Activated CD8-positive, alpha-beta T cell treated with anti-CD3 and anti-CD28 coated beads for 36 hours (primary cell): ENCODE measurements at regions not wholly inside any gene's neighbourhood (a gene's known extent, or its start where the extent isn't known, plus 50 kb on each side); places are given as distances from the start of the nearest gene placed in this dataset.

Experiments
- ATAC-seq: fragments of 200-7000 bp; cut with Tn5 transposase; one replicate; pipeline ENCODE4 v1.10.0; 2021; ENCODE audit warnings: mild to moderate bottlenecking, moderate library complexity
- CTCF ChIA-PET: fragments of 350-600 bp; sonication (Branson Sonifier 250); formaldehyde crosslinking; loops from one replicate; lab custom pipeline; 2021; ENCODE audit warnings: antibody characterized with exemption; lab: Charles Lee
- POLR2A ChIA-PET: fragments of 350-600 bp; sonication (Branson Sonifier 250); formaldehyde crosslinking; loops from one replicate; lab custom pipeline; 2021; ENCODE audit warnings: antibody characterized with exemption; lab: Charles Lee
- DNase-seq: peaks from one replicate; pipeline ENCODE4 v3.0.0-alpha.2; 2020
- H3K27ac Mint-ChIP-seq: one replicate; pipeline ENCODE4 v1.8.0; 2021; ENCODE audit warnings: mild to moderate bottlenecking, mixed read lengths
- H3K27me3 Mint-ChIP-seq: one replicate; pipeline ENCODE4 v1.8.0; 2021; ENCODE audit warnings: mixed read lengths
- H3K36me3 Mint-ChIP-seq: one replicate; pipeline ENCODE4 v1.8.0; 2021; ENCODE audit warnings: low read depth, mixed read lengths
- H3K4me1 Mint-ChIP-seq: one replicate; pipeline ENCODE4 v1.8.0; 2021; ENCODE audit warnings: low read depth, mixed read lengths
- H3K4me3 Mint-ChIP-seq: one replicate; pipeline ENCODE4 v1.8.0; 2021; ENCODE audit warnings: mild to moderate bottlenecking, moderate library complexity, mixed read lengths
- H3K9me3 Mint-ChIP-seq: one replicate; pipeline ENCODE4 v1.8.0; 2021; ENCODE audit warnings: mixed read lengths
- intact Hi-C: fragments of 100-400 bp; cut with micrococcal nuclease; formaldehyde crosslinking; loops from one replicate; pipeline ENCODE4 v1.10.0; 2022
- TF ChIP-seq, protein P1 (sequence below): fragments of 200-600 bp; IDR thresholded peaks from one replicate; pipeline ENCODE4 v1.8.0; 2022; ENCODE audit warnings: antibody characterized with exemption, mild to moderate bottlenecking

DNA sequence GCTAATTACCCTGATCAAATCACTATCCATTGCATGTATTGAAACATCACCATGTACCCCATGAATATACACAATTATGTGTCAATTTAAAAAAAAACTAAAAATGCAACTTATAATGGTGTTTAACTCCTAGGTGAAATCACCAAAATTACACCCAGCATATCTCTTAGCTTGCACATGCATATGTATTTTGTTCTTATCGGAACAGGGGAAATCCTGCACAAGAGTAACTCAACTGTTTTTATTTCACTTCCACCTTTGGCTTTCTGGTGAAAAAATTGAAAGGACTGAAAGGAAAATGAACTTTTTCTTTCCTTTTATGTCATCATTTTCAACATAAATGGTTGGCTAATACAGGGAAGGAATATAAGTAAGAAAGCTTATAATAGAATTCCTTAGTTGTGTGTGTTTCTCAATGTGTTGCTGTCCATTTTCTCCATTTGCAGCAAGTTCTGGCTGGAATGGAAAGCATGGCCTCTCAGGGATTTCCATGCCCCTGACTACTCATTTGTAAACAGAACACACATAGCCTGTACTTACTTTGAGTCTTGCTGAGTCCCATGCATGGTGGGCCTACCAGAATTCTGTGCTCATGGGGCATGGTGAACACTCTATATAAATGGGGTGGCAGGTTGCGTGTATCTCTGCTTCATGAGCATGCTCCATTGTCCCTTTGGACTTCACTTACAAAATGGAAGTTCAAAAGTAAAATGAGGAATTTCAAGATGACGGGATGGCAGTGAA, 462.0 kb downstream of the HS3ST3B1 start:
- H3K36me3 Mint-ChIP-seq: no peaks in the 10 kb centered on the region
- intact Hi-C loops: no loop called here
- POLR2A ChIA-PET: no interaction called here

DNA sequence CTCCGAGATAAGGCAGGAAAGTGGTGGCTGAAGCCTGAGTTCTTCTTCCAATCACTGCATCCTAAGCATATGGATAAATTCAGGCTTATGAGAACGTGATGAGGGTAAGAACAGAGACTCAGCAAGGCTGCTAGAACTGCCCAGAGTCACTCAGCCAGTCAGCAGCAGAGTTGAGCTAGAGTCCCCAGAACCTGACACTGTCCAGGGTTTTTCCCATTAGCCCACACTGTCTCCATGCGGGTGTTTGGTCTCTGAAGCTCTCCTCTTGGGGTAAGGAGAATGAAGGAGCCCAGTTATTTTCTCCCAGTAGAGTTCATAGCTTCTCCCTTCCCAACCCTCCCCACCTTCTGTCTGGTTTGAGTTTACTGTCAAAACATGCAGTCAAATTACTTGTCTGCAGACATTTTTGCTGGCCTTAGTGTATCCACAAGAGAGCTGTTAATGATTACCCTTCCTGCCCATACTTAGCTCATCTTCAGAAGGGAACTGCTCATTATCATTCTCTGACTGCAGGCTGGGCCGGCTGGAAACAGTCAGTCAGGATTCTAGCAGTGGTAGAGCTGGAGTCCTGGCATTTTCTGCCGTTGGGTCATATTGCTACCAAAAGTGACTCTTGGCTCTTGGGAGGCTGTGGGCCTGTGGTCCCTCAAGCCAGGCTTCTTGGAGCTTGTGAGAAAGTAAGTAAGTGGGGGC, 460.0 kb downstream of the HS3ST3B1 start:
- no peaks in the 10 kb centered on the region for H3K27me3 Mint-ChIP-seq
- H3K4me1 Mint-ChIP-seq: peaks cover 4% of the 10 kb centered on the region
- no peaks in the 10 kb centered on the region for H3K36me3 Mint-ChIP-seq
- ATAC-seq (no peak), DNase-seq (no peak)
- TF ChIP-seq, protein P1, sequence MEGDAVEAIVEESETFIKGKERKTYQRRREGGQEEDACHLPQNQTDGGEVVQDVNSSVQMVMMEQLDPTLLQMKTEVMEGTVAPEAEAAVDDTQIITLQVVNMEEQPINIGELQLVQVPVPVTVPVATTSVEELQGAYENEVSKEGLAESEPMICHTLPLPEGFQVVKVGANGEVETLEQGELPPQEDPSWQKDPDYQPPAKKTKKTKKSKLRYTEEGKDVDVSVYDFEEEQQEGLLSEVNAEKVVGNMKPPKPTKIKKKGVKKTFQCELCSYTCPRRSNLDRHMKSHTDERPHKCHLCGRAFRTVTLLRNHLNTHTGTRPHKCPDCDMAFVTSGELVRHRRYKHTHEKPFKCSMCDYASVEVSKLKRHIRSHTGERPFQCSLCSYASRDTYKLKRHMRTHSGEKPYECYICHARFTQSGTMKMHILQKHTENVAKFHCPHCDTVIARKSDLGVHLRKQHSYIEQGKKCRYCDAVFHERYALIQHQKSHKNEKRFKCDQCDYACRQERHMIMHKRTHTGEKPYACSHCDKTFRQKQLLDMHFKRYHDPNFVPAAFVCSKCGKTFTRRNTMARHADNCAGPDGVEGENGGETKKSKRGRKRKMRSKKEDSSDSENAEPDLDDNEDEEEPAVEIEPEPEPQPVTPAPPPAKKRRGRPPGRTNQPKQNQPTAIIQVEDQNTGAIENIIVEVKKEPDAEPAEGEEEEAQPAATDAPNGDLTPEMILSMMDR: no peak
- H3K9me3 Mint-ChIP-seq: no peaks in the 10 kb centered on the region
- no peak overlapping the region for H3K4me3 Mint-ChIP-seq
- POLR2A ChIA-PET: interaction anchor here (0.7 kb wide), 1 partner anchor 103 kb away, joined by 3 read pairs; no protein-coding TSS in a partner anchor
- no peak overlapping the region for H3K27ac Mint-ChIP-seq
- CTCF ChIA-PET: no interaction called here
- intact Hi-C loops: no loop called here

More for the DNA sequence above, 462.0 kb downstream of the HS3ST3B1 start:
- no peaks in the 10 kb centered on the region for H3K27me3 Mint-ChIP-seq
- CTCF ChIA-PET: no interaction called here
- DNase-seq (no peak), ATAC-seq (no peak)
- peaks cover 2% of the 10 kb centered on the region for H3K4me1 Mint-ChIP-seq
- H3K27ac Mint-ChIP-seq: no peak overlapping the region
- TF ChIP-seq, protein P1: no peak
- H3K9me3 Mint-ChIP-seq: no peaks in the 10 kb centered on the region
- H3K4me3 Mint-ChIP-seq: no peak overlapping the region

DNA sequence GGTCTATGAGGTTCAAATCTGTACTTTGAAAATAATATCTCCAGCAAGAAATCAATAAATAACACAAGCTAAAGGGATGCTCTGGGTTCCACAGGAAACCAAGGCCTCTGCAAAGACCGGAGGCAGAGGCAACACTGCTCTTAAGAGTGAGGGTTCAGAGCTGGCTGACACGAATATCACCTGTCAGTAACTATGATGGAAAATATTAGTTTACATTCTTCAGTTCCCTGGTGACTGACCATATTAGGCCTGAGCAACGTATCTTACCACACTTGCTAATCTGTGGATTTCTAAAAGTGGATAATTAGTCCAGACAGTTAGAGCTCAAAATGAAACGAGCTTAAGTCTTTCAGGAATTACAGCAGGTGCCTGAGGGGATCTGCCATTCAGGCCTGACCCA, 459.3 kb downstream of the HS3ST3B1 start:
- peaks cover 4% of the 10 kb centered on the region for H3K4me1 Mint-ChIP-seq
- DNase-seq (no peak), ATAC-seq (no peak)
- H3K36me3 Mint-ChIP-seq: no peaks in the 10 kb centered on the region
- H3K27me3 Mint-ChIP-seq: peaks cover 1% of the 10 kb centered on the region
- H3K4me3 Mint-ChIP-seq: no peak overlapping the region
- TF ChIP-seq, protein P1: no peak
- POLR2A ChIA-PET: interaction anchor here (0.7 kb wide), 1 partner anchor 102 kb away, joined by 3 read pairs; no protein-coding TSS in a partner anchor
- intact Hi-C loops: no loop called here
- no peaks in the 10 kb centered on the region for H3K9me3 Mint-ChIP-seq
- H3K27ac Mint-ChIP-seq: no peak overlapping the region
- CTCF ChIA-PET: no interaction called here

DNA sequence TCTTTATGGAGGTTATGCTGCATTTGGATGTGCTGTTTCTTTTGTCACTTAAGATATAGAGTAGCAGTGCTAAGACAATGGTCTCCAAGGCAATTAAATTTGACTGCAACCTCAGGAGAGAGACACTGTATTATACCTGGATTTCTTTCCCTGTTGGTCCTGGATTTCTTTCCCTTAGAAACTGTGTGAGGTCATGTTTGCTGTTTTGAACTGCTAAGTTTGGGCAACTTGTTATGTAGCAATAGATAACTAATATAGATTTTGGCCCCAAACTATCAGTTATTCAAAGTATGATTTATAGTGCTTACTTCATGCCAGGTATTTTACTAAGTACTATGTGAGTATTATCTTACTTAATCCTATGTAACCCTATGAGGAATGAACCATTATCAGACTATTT, 458.4 kb downstream of the HS3ST3B1 start:
- Mint-ChIP-seq H3K36me3 (no peaks in the 10 kb centered on the region), H3K27ac (no peak overlapping the region), H3K4me1 (peaks cover 4% of the 10 kb centered on the region), H3K9me3 (no peaks in the 10 kb centered on the region), H3K27me3 (peaks cover 1% of the 10 kb centered on the region), H3K4me3 (no peak overlapping the region)
- intact Hi-C loops: no loop called here
- ChIA-PET CTCF (no interaction called here), POLR2A (no interaction called here)
- no peak for ATAC-seq
- DNase-seq: no peak
- TF ChIP-seq, protein P1: no peak

DNA sequence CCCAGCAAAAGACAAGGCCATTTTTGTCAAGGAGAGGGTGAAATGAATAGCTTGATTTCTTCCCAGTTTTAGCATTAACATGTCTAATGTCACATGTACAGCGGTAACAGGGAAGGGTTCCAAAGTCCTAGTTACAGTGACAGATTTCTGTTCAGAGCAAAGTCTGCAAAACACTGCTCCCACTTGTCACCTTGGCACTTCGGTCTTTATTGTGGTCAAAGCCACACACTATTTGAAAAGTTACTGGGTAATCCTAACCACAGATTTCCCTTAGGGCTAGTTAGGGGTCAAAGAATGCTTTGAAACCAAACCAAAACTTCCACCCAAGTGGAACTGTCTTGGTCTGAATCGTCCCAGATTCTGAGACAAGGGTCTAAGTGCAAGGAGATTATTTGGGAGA, 455.6 kb downstream of the HS3ST3B1 start:
- Mint-ChIP-seq H3K27ac (no peak overlapping the region), H3K9me3 (no peaks in the 10 kb centered on the region), H3K27me3 (peaks cover 1% of the 10 kb centered on the region), H3K4me3 (no peak overlapping the region), H3K36me3 (no peaks in the 10 kb centered on the region), H3K4me1 (peaks cover 4% of the 10 kb centered on the region)
- DNase-seq: no peak
- CTCF ChIA-PET: no interaction called here
- TF ChIP-seq, protein P1: no peak
- intact Hi-C loops: no loop called here
- no peak for ATAC-seq
- POLR2A ChIA-PET: no interaction called here
